ENCODE measurements at regions not wholly inside any gene's neighbourhood (a gene's known extent, or its start where the extent isn't known, plus 50 kb on each side); places are given as distances from the start of the nearest gene placed in this dataset.

GRCh38 chr1:79530055-79530454, 523.5 kb upstream of the ADGRL4 start:
- no peak for TF ChIP-seq CTCF (IDR thresholded peaks at IDR 0.05)
- TF ChIP-seq POLR2A (IDR thresholded peaks at IDR 0.05), result no peak
